HG02981 (cell line): ENCODE measurements at regions not wholly inside any gene's neighbourhood (a gene's known extent, or its start where the extent isn't known, plus 50 kb on each side); places are given as distances from the start of the nearest gene placed in this dataset.
"Not testable (repeated sequence)": the region's sequence is repeated elsewhere in the genome, so short reads cannot be mapped to it uniquely, and the experiment has no call there.

ENCODE experiments used
- ATAC-seq: cut with Tn5 transposase; IDR thresholded peaks from one replicate; pipeline ENCODE4 v1.9.1; 2021; ENCODE audit warnings: mild to moderate bottlenecking, moderate library complexity; ENCODE audit not compliant: unreplicated experiment

GRCh38 chr12:74241341-74241740 is 296.3 kb upstream of the ATXN7L3B start:
- ATAC-seq: no peak

- no peak for ATAC-seq
These were observed 295.5 kb upstream of the ATXN7L3B start for GRCh38 chr12:74242088-74242487.

- ATAC-seq: no peak
These were observed 292.2 kb upstream of the ATXN7L3B start for GRCh38 chr12:74245458-74245857.

GRCh38 chr12:74250891-74251290 is 286.7 kb upstream of the ATXN7L3B start:
- ATAC-seq: no peak

- not testable (repeated sequence) for ATAC-seq
These were observed 283.8 kb upstream of the ATXN7L3B start for GRCh38 chr12:74253826-74254225.

- ATAC-seq: no peak
These were observed 282.9 kb upstream of the ATXN7L3B start for GRCh38 chr12:74254784-74255183.

- ATAC-seq: no peak
These were observed 278.4 kb upstream of the ATXN7L3B start for GRCh38 chr12:74259199-74259598.

- no peak for ATAC-seq
These were observed 272.9 kb upstream of the ATXN7L3B start for GRCh38 chr12:74264692-74265091.

GRCh38 chr12:74269355-74269754 is 268.3 kb upstream of the ATXN7L3B start:
- ATAC-seq: not testable (repeated sequence)

GRCh38 chr12:74280156-74280655 is 257.4 kb upstream of the ATXN7L3B start:
- no peak for ATAC-seq

GRCh38 chr12:74281401-74282180 is 256.0 kb upstream of the ATXN7L3B start:
- ATAC-seq: not testable (repeated sequence)

GRCh38 chr12:74283646-74284045 is 254.0 kb upstream of the ATXN7L3B start:
- ATAC-seq: no peak

- ATAC-seq: no peak
These were observed 251.9 kb upstream of the ATXN7L3B start for GRCh38 chr12:74285773-74286172.

- ATAC-seq: no peak
These were observed 251.4 kb upstream of the ATXN7L3B start for GRCh38 chr12:74286254-74286653.

GRCh38 chr12:74292351-74293194 is 245.1 kb upstream of the ATXN7L3B start:
- ATAC-seq: no peak

GRCh38 chr12:74293689-74294131 is 243.9 kb upstream of the ATXN7L3B start:
- no peak for ATAC-seq

- no peak for ATAC-seq
These were observed 220.5 kb upstream of the ATXN7L3B start for GRCh38 chr12:74317078-74317601.

- ATAC-seq: no peak
These were observed 219.9 kb upstream of the ATXN7L3B start for GRCh38 chr12:74317741-74318140.

- no peak for ATAC-seq
These were observed 217.7 kb upstream of the ATXN7L3B start for GRCh38 chr12:74319886-74320285.

GRCh38 chr12:74321381-74321780 is 216.3 kb upstream of the ATXN7L3B start:
- ATAC-seq: no peak

- no peak for ATAC-seq
These were observed 214.8 kb upstream of the ATXN7L3B start for GRCh38 chr12:74322792-74323191.
